Endothelial cell of umbilical vein (primary cell): ENCODE measurements at regions not wholly inside any gene's neighbourhood (a gene's known extent, or its start where the extent isn't known, plus 50 kb on each side); places are given as distances from the start of the nearest gene placed in this dataset.
A peak's percentile ranks its signal among the peaks of the same experiment; 100 is the strongest.

Source experiments
- BruUV-seq: library from RNA; stranded (reverse); fragments of 400-500 nt; replicated peaks from 2 replicates; lab custom pipeline; 2021; lab: Mats Ljungman, UMichigan
- CTCF ChIA-PET: fragments of 300-600, 350-600 bp; sonication (Branson Sonifier 250); formaldehyde crosslinking; loops from one replicate; lab custom pipeline; 2021; ENCODE audit warnings: antibody characterized with exemption, inconsistent platforms; lab: Charles Lee
- POLR2A ChIA-PET: fragments of 300-600, 350-600 bp; sonication (Branson Sonifier 250); formaldehyde crosslinking; loops from one replicate; lab custom pipeline; 2021; ENCODE audit warnings: antibody characterized with exemption, inconsistent platforms; lab: Charles Lee
- DNase-seq: peaks from one replicate; pipeline ENCODE4 v3.0.0-alpha.2; 2011; ENCODE audit warnings: low read depth, low spot score
- FAIRE-seq: peaks from 2 replicates; lab custom pipeline; 2011; peaks lifted over from hg19 to GRCh38; lab: Jason Lieb, UNC
- H2AFZ ChIP-seq: 2 replicates; pipeline ENCODE4 v1.6.0; 2012; ENCODE audit warnings: low read depth, low read length, control low read depth, inconsistent platforms
- H3K27ac ChIP-seq: 2 replicates; pipeline ENCODE4 v1.5.1; 2011; ENCODE audit warnings: low read depth, mild to moderate bottlenecking, control low read depth, low read length, moderate library complexity; ENCODE audit not compliant: insufficient read depth
- H3K27me3 ChIP-seq, 2 experiments: 2 replicates each; pipeline versions ENCODE4 v1.6.0 to v1.6.1; 2011; ENCODE audit warnings: low read length in 2 of 2, mixed read lengths in 1 of 2; ENCODE audit not compliant: control insufficient read depth in 2 of 2, insufficient read depth in 2 of 2
- H3K36me3 ChIP-seq, 2 experiments: 2 replicates in 1 of 2; 3 replicates in 1 of 2; pipeline ENCODE4 v1.5.1; 2011; ENCODE audit warnings: low read length in 2 of 2, mild to moderate bottlenecking in 1 of 2, moderate library complexity in 1 of 2; ENCODE audit not compliant: control insufficient read depth in 2 of 2, insufficient read depth in 2 of 2; ENCODE audit errors: extremely low read depth in 1 of 2
- H3K4me1 ChIP-seq: 3 replicates; pipeline ENCODE4 v1.5.1; 2011; ENCODE audit warnings: mild to moderate bottlenecking, low read length; ENCODE audit not compliant: control insufficient read depth, insufficient read depth; ENCODE audit errors: extremely low read depth
- H3K4me2 ChIP-seq: 2 replicates; pipeline ENCODE4 v1.6.1; 2011; ENCODE audit warnings: low read length, control low read depth, mixed read lengths; ENCODE audit not compliant: insufficient read depth
- H3K4me3 ChIP-seq, 3 experiments: fragments of 200-600 bp in 1 of 3; sonication (generic), shearing (Covaris generic) in 1 of 3; replicated peaks in 1 of 3; 2 replicates each; pipeline ENCODE4 v1.5.1; 2011 to 2016; ENCODE audit warnings: control low read depth in 3 of 3, low read length in 3 of 3, mild to moderate bottlenecking in 2 of 3, inconsistent platforms in 1 of 3, low read depth in 1 of 3, moderate library complexity in 1 of 3; ENCODE audit not compliant: insufficient read depth in 1 of 3
- H3K79me2 ChIP-seq: 2 replicates; pipeline ENCODE4 v1.6.0; 2012; ENCODE audit warnings: low read length, inconsistent platforms; ENCODE audit not compliant: control insufficient read depth, insufficient read depth
- H3K9ac ChIP-seq: replicated peaks from 2 replicates; pipeline ENCODE3; 2011; ENCODE audit warnings: low read length, control low read depth; ENCODE audit not compliant: insufficient read depth; ENCODE audit errors: extremely low read depth
- H3K9me1 ChIP-seq: replicated peaks from 3 replicates; pipeline ENCODE4 v1.6.0; 2011; ENCODE audit warnings: mild to moderate bottlenecking, low read length; ENCODE audit not compliant: control insufficient read depth, insufficient read depth; ENCODE audit errors: extremely low read depth
- H3K9me3 ChIP-seq: replicated peaks from 2 replicates; pipeline ENCODE4 v1.5.1; 2012; ENCODE audit warnings: low read length, inconsistent platforms; ENCODE audit not compliant: control insufficient read depth, insufficient read depth
- H4K20me1 ChIP-seq: replicated peaks from 2 replicates; pipeline ENCODE3; 2011; ENCODE audit warnings: mild to moderate bottlenecking, low read length; ENCODE audit not compliant: control insufficient read depth, insufficient read depth; ENCODE audit errors: extremely low read depth
- CTCF ChIP-seq, 2 donors: IDR thresholded peaks; 1 replicate in 1 of 2; 2 replicates in 1 of 2; pipeline ENCODE4 v1.5.1; 2011; ENCODE audit warnings: low read length in 2 of 2, mild to moderate bottlenecking in 2 of 2, moderate library complexity in 2 of 2, control low read depth in 1 of 2, inconsistent platforms in 1 of 2, low read depth in 1 of 2; ENCODE audit not compliant: insufficient read depth in 1 of 2; ENCODE audit errors: extremely low read depth in 1 of 2
- EZH2 ChIP-seq: IDR thresholded peaks from 2 replicates; pipeline ENCODE4 v1.6.1; 2012; ENCODE audit warnings: borderline replicate concordance, low read depth, mild to moderate bottlenecking, moderate library complexity, low read length, inconsistent platforms; ENCODE audit not compliant: severe bottlenecking
- FOS ChIP-seq: IDR thresholded peaks from 2 replicates; pipeline ENCODE4 v1.6.1; 2011; ENCODE audit warnings: mild to moderate bottlenecking, low read length, moderate library complexity, borderline replicate concordance; ENCODE audit not compliant: insufficient read depth
- GATA2 ChIP-seq: IDR thresholded peaks from 2 replicates; pipeline ENCODE4 v1.7.0; 2011; ENCODE audit warnings: low read depth, mild to moderate bottlenecking, moderate library complexity, mixed read lengths, low read length; ENCODE audit not compliant: insufficient read length, insufficient read depth
- JUN ChIP-seq: IDR thresholded peaks from 2 replicates; pipeline ENCODE4 v1.6.1; 2011; ENCODE audit warnings: borderline replicate concordance, low read depth; ENCODE audit not compliant: insufficient read length, insufficient read depth
- MYC ChIP-seq: IDR thresholded peaks from one replicate; pipeline ENCODE4 v1.6.1; 2011; ENCODE audit warnings: mild to moderate bottlenecking, low read depth, low read length
- POLR2A ChIP-seq: IDR thresholded peaks from 2 replicates; pipeline ENCODE4 v1.6.1; 2012; ENCODE audit warnings: low read depth, mild to moderate bottlenecking, control low read depth, low read length
- POLR2AphosphoS5 ChIP-seq: IDR thresholded peaks from 2 replicates; pipeline ENCODE4 v1.6.1; 2012; ENCODE audit warnings: low read depth, mild to moderate bottlenecking, control low read depth, low read length, moderate library complexity; ENCODE audit not compliant: insufficient read depth
- dilution Hi-C: fragments of 300-500 bp; cut with MboI; formaldehyde crosslinking; loops from one replicate; pipeline ENCODE4 v1.15.0; 2019; ENCODE audit warnings: low sequenced_read_pairs; ENCODE audit not compliant: extremely low pct_ligation_motif_present
- intact Hi-C: fragments of 100-400 bp; cut with micrococcal nuclease; formaldehyde crosslinking; loops from one replicate; pipeline ENCODE4 v1.10.0; 2022
- TF ChIP-seq, protein P1 (sequence below): IDR thresholded peaks from 2 replicates; pipeline ENCODE4 v1.6.1; 2011; ENCODE audit not compliant: insufficient read depth, insufficient read length

- intact Hi-C loops: loop anchor here (2.0 to 10.0 kb wide), 4 partner anchors 56 to 730 kb away; no protein-coding TSS in a partner anchor
- peak overlapping the region; percentile 28 for H2AFZ ChIP-seq
- DNase-seq (no peak), FAIRE-seq (no peak)
- H3K36me3 ChIP-seq: no peaks in the 10 kb centered on the region
- no peaks in the 10 kb centered on the region for H3K9me1 ChIP-seq
- no peak overlapping the region for H3K4me3 ChIP-seq
- H3K27ac ChIP-seq: peak overlapping the region; percentile 88
- no peaks in the 10 kb centered on the region for H4K20me1 ChIP-seq
- H3K4me1 ChIP-seq: peaks cover 46% of the 10 kb centered on the region
- TSS peak; percentile 41 for BruUV-seq
- peak overlapping the region; percentile 66 for H3K9ac ChIP-seq
- CTCF ChIA-PET: interaction anchor here (1.0 to 1.8 kb wide), 9 partner anchors 9 to 307 kb away, joined by 3 to 8 read pairs (median 4); partner anchors contain the start of gene PHLDA1
- no peaks in the 10 kb centered on the region for H3K27me3 ChIP-seq
- dilution Hi-C loops: no loop called here
- no peaks in the 10 kb centered on the region for H3K79me2 ChIP-seq
- TF ChIP-seq GATA2 (no peak), MYC (no peak), POLR2AphosphoS5 (no peak), CTCF (IDR thresholded peaks at IDR 0.05; ENCODE audit: extremely low read depth in 1 of 2, insufficient read depth in 1 of 2, low read depth in 1 of 2, low read length in 2 of 2) (no peak), POLR2A (no peak), FOS (no peak), EZH2 (no peak), JUN (no peak)
- TF ChIP-seq, protein P1, sequence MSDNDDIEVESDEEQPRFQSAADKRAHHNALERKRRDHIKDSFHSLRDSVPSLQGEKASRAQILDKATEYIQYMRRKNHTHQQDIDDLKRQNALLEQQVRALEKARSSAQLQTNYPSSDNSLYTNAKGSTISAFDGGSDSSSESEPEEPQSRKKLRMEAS: no peak
- POLR2A ChIA-PET: interaction anchor here (1.6 kb wide), 1 partner anchor 307 kb away, joined by 6 read pairs; the partner anchor contains the start of gene PHLDA1
- H3K4me2 ChIP-seq: peak overlapping the region; percentile 66
- H3K9me3 ChIP-seq: no peaks in the 10 kb centered on the region
These were observed 213.0 kb upstream of the KRR1 start for GRCh38 chr12:75724307-75724927.
